Vagina (tissue), 2 donors: ENCODE measurements at regions not wholly inside any gene's neighbourhood (a gene's known extent, or its start where the extent isn't known, plus 50 kb on each side); places are given as distances from the start of the nearest gene placed in this dataset.

Experiments used
- DNase-seq, 2 donors: peaks; one replicate each; pipeline ENCODE4 v3.0.0-alpha.2; 2017; ENCODE audit errors: extremely low spot score in 2 of 2
- H3K27ac ChIP-seq: fragments of 200-600 bp; sonication (generic); one replicate; pipeline ENCODE4 v1.5.1; 2019
- H3K27me3 ChIP-seq: fragments of 200-600 bp; sonication (generic); one replicate; pipeline ENCODE4 v1.5.1; 2019
- H3K36me3 ChIP-seq, 2 donors: fragments of 200-600 bp; sonication (generic); one replicate each; pipeline ENCODE4 v1.5.1; 2017 to 2019
- H3K4me1 ChIP-seq: fragments of 200-600 bp; sonication (generic); one replicate; pipeline ENCODE4 v1.5.1; 2019
- H3K4me3 ChIP-seq, 2 donors: fragments of 200-600 bp; sonication (generic); 1 replicate in 1 of 2; 2 replicates in 1 of 2; pipeline ENCODE4 v1.5.1; 2016 to 2019
- H3K9me3 ChIP-seq: fragments of 200-600 bp; sonication (generic); one replicate; pipeline ENCODE4 v1.5.1; 2019
- POLR2A ChIP-seq, 2 donors: fragments of 450-650 bp; IDR thresholded peaks; one replicate each; pipeline ENCODE4 v1.6.1; 2017; ENCODE audit warnings: antibody characterized with exemption in 2 of 2, mild to moderate bottlenecking in 2 of 2, moderate library complexity in 2 of 2
- POLR2AphosphoS5 ChIP-seq, 2 donors: sonication (generic); formaldehyde crosslinking; IDR thresholded peaks; one replicate each; pipeline ENCODE4 v1.9.0; 2017; ENCODE audit warnings: antibody characterized with exemption in 2 of 2, mild to moderate bottlenecking in 2 of 2, low read depth in 1 of 2; ENCODE audit not compliant: insufficient read depth in 1 of 2
- intact Hi-C: fragments of 100-400 bp; cut with DNase I; formaldehyde crosslinking; loops from one replicate; pipeline ENCODE4 v1.15.1; 2023
- TF ChIP-seq, protein P1 (sequence below), 3 experiments: fragments of 450-650 bp in 2 of 3; fragments of 200-600 bp in 1 of 3; sonication (generic) in 1 of 3; IDR thresholded peaks; one replicate each; pipeline ENCODE4 v1.5.1; 2017 to 2019; ENCODE audit warnings: antibody characterized with exemption in 3 of 3, mild to moderate bottlenecking in 2 of 3, moderate library complexity in 2 of 3

DNA sequence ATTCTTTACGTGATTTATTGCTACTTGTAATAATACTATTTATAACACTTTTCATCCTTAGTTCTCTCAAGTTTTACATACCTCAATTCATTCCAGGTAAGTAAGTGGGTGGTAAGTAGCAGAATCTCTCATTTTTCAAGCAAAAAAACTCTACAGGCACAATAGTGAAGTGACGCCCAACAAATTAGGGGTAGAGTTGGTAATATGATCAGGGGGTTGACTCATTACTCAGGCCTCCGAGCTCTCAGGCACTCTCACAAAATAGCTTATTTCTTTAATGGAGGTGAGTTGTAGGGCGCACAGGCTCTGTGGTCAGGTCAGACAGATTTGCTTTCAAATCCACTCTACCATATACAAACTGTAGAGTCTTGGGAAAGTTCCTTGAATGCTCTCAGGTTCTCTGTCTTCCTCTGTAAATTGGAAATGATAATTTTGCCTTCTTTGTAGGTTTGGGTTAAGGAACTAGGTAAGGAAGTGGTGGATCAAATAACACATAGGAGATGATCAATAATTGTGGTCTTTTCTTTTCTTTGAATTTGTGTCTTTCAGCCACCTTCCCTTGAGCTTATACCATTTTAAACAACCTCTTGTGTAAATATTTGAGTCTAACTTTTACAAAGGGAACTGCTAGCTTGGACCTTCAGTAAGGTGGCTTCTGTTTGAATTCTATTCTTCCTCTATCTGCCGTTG is 134.9 kb upstream of the LEF1 start:
- Histone ChIP-seq H3K36me3 (no peaks in the 10 kb centered on the region), H3K27ac (no peak overlapping the region), H3K27me3 (no peaks in the 10 kb centered on the region), H3K9me3 (no peaks in the 10 kb centered on the region), H3K4me3 (no peak overlapping the region), H3K4me1 (no peaks in the 10 kb centered on the region)
- TF ChIP-seq, protein P1, sequence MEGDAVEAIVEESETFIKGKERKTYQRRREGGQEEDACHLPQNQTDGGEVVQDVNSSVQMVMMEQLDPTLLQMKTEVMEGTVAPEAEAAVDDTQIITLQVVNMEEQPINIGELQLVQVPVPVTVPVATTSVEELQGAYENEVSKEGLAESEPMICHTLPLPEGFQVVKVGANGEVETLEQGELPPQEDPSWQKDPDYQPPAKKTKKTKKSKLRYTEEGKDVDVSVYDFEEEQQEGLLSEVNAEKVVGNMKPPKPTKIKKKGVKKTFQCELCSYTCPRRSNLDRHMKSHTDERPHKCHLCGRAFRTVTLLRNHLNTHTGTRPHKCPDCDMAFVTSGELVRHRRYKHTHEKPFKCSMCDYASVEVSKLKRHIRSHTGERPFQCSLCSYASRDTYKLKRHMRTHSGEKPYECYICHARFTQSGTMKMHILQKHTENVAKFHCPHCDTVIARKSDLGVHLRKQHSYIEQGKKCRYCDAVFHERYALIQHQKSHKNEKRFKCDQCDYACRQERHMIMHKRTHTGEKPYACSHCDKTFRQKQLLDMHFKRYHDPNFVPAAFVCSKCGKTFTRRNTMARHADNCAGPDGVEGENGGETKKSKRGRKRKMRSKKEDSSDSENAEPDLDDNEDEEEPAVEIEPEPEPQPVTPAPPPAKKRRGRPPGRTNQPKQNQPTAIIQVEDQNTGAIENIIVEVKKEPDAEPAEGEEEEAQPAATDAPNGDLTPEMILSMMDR (IDR thresholded peaks at IDR 0.05): no peak
- TF ChIP-seq POLR2A (IDR thresholded peaks at IDR 0.05) (no peak), POLR2AphosphoS5 (IDR thresholded peaks at IDR 0.05; ENCODE audit: insufficient read depth in 1 of 2, low read depth in 1 of 2) (no peak)
- intact Hi-C loops: no loop called here
- DNase-seq: no peak

DNA sequence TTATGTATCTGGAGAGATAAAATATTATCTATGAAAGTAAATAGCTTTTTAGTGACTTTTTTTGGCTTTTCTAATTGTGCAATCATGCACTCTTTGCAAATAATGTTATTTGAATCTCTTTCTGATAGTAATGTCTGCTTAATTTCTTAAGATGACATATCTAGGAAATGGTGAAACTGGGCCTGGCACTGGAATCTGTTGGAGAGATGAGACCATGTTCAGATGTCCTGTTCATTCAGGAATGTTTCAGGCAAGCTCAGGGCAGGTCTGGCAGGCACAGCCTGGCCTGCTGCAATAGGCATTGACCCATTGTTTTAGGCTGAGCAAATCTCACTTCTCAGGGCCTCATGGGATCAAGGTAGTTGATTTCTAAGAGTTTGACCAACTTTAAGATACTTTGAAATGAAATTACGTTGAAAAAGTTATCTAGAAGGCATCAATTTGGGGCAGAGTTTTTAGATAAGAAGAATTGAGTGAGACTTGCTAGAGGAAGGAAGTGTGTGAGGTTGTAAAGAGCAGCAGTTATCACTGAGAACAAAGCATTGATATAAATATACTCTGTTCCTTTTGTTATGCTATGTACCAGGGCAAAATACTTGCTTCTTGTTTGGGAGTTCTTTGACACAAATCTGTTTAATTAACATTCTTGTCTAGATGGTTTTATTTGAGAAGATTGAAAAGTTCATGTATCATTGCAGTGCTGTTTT is 133.0 kb upstream of the LEF1 start:
- TF ChIP-seq, protein P1 (IDR thresholded peaks at IDR 0.05): no peak
- no peak for TF ChIP-seq POLR2A (IDR thresholded peaks at IDR 0.05)
- no peak for TF ChIP-seq POLR2AphosphoS5 (IDR thresholded peaks at IDR 0.05; ENCODE audit: insufficient read depth in 1 of 2, low read depth in 1 of 2)
- no peaks in the 10 kb centered on the region for H3K36me3 ChIP-seq
- intact Hi-C loops: no loop called here
- H3K27ac ChIP-seq: no peak overlapping the region
- no peak for DNase-seq
- H3K27me3 ChIP-seq: no peaks in the 10 kb centered on the region
- no peaks in the 10 kb centered on the region for H3K4me1 ChIP-seq
- no peaks in the 10 kb centered on the region for H3K9me3 ChIP-seq
- no peak overlapping the region for H3K4me3 ChIP-seq

DNA sequence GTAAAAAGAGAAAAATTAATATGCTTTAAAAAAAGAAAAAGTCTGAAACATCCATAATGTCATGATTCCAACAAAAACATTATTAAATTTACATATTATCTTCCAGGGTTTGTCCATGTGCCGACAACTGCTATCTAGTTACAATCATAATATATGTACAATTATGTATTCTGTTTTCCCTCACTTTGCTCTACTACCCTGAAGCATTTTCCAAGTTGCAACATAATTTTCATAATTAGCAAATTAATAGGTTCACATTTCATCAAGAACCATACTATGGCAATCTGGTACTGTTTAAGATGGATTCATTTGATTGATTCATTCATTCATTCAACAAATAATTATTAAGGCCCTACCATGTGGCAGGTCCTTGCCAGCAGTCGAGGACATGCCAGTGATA is 128.9 kb upstream of the LEF1 start:
- Histone ChIP-seq H3K27me3 (no peaks in the 10 kb centered on the region), H3K4me1 (no peaks in the 10 kb centered on the region), H3K27ac (no peak overlapping the region), H3K36me3 (no peaks in the 10 kb centered on the region), H3K9me3 (no peaks in the 10 kb centered on the region), H3K4me3 (no peak overlapping the region)
- no peak for DNase-seq
- TF ChIP-seq POLR2AphosphoS5 (IDR thresholded peaks at IDR 0.05; ENCODE audit: insufficient read depth in 1 of 2, low read depth in 1 of 2) (no peak), POLR2A (IDR thresholded peaks at IDR 0.05) (no peak)
- TF ChIP-seq, protein P1 (IDR thresholded peaks at IDR 0.05): no peak
- intact Hi-C loops: no loop called here

DNA sequence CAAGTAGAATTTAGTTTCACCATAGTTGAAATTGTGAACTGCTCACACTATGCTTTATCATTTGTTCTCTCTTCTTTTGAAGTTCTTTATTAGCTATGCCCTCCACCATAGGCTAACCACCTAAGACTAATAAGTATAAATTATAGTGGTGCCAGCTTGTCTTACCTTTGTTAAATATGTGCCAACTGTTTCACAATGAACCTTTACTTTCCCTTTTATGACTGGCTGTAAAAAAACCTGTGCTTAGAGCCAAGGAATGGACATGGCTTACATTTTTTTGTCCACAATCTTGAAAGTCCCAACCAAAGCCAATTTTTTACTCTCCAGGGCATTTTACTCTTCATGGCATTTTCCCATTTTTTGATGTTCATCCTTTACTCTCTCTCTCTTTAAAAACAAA is 123.5 kb upstream of the LEF1 start:
- DNase-seq: no peak
- Histone ChIP-seq H3K4me3 (no peak overlapping the region), H3K27me3 (no peaks in the 10 kb centered on the region), H3K9me3 (no peaks in the 10 kb centered on the region), H3K4me1 (no peaks in the 10 kb centered on the region), H3K27ac (no peak overlapping the region), H3K36me3 (no peaks in the 10 kb centered on the region)
- intact Hi-C loops: no loop called here
- no peak for TF ChIP-seq POLR2AphosphoS5 (IDR thresholded peaks at IDR 0.05; ENCODE audit: insufficient read depth in 1 of 2, low read depth in 1 of 2)
- TF ChIP-seq POLR2A (IDR thresholded peaks at IDR 0.05): no peak
- TF ChIP-seq, protein P1 (IDR thresholded peaks at IDR 0.05): no peak

DNA sequence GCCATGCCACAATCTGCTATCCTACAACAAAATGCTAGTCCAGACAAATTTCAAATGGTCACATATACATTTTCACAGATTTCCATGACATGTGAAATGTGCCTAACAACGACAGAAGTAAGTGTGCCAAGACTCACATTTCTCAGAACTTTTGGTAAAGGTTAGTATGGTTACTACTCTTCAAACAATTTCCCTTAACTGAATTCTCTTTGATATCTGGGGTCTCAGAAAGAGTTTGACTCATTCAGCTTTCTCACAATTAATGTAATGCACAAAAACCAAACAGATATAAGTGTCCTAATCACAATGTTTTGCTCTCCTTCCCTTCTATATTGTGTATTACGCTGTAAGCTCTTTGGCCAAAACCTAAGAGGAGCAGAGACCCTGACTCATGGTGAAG is 122.4 kb upstream of the LEF1 start:
- intact Hi-C loops: no loop called here
- no peak overlapping the region for H3K27ac ChIP-seq
- no peaks in the 10 kb centered on the region for H3K4me1 ChIP-seq
- H3K36me3 ChIP-seq: no peaks in the 10 kb centered on the region
- no peaks in the 10 kb centered on the region for H3K9me3 ChIP-seq
- H3K27me3 ChIP-seq: no peaks in the 10 kb centered on the region
- TF ChIP-seq POLR2AphosphoS5 (IDR thresholded peaks at IDR 0.05; ENCODE audit: insufficient read depth in 1 of 2, low read depth in 1 of 2): no peak
- TF ChIP-seq, protein P1 (IDR thresholded peaks at IDR 0.05): no peak
- no peak for TF ChIP-seq POLR2A (IDR thresholded peaks at IDR 0.05)
- no peak overlapping the region for H3K4me3 ChIP-seq
- DNase-seq: no peak
